Activated CD4-positive, alpha-beta T cell treated with anti-CD3 and anti-CD28 coated beads for 48 hours (primary cell): ENCODE measurements at regions not wholly inside any gene's neighbourhood (a gene's known extent, or its start where the extent isn't known, plus 50 kb on each side); places are given as distances from the start of the nearest gene placed in this dataset.
"Not testable (repeated sequence)": the region's sequence is repeated elsewhere in the genome, so short reads cannot be mapped to it uniquely, and the experiment has no call there.

Source experiments
- DNase-seq: peaks from one replicate; pipeline ENCODE4 v3.0.0-alpha.2; 2020

GRCh38 chr14:30381861-30382480 is 177.0 kb upstream of the G2E3 start:
- no peak for DNase-seq

- no peak for DNase-seq
Observed at GRCh38 chr14:30385925-30386324, 173.0 kb upstream of the G2E3 start.

- DNase-seq, result no peak
Observed at GRCh38 chr14:30387871-30388270, 171.1 kb upstream of the G2E3 start.

- DNase-seq, result peak; percentile 3
Observed at GRCh38 chr14:30389134-30389876, 169.7 kb upstream of the G2E3 start.

- DNase-seq, result no peak
Observed at GRCh38 chr14:30389877-30390385, 169.0 kb upstream of the G2E3 start.

- DNase-seq, result no peak
Observed at GRCh38 chr14:30395065-30395464, 163.9 kb upstream of the G2E3 start.

- DNase-seq, result no peak
Observed at GRCh38 chr14:30402846-30403245, 156.1 kb upstream of the G2E3 start.

- DNase-seq, result no peak
Observed at GRCh38 chr14:30403791-30404190, 155.2 kb upstream of the G2E3 start.

GRCh38 chr14:30409508-30410015 is 149.4 kb upstream of the G2E3 start:
- DNase-seq, result not testable (repeated sequence)

GRCh38 chr14:30410986-30411385 is 148.0 kb upstream of the G2E3 start:
- no peak for DNase-seq

- DNase-seq, result not testable (repeated sequence)
Observed at GRCh38 chr14:30413184-30413583, 145.8 kb upstream of the G2E3 start.

GRCh38 chr14:30417121-30417520 is 141.8 kb upstream of the G2E3 start:
- no peak for DNase-seq

GRCh38 chr14:30417999-30418398 is 141.0 kb upstream of the G2E3 start:
- no peak for DNase-seq

GRCh38 chr14:30419037-30419436 is 139.9 kb upstream of the G2E3 start:
- DNase-seq, result no peak

- no peak for DNase-seq
Observed at GRCh38 chr14:30420515-30420914, 138.4 kb upstream of the G2E3 start.

- no peak for DNase-seq
Observed at GRCh38 chr14:30426463-30426862, 132.5 kb upstream of the G2E3 start.

- DNase-seq, result no peak
Observed at GRCh38 chr14:30427401-30427800, 131.6 kb upstream of the G2E3 start.

- DNase-seq, result no peak
Observed at GRCh38 chr14:30427846-30428245, 131.1 kb upstream of the G2E3 start.

- DNase-seq, result no peak
Observed at GRCh38 chr14:30431552-30431951, 127.4 kb upstream of the G2E3 start.

- DNase-seq, result no peak
Observed at GRCh38 chr14:30440961-30441360, 118.0 kb upstream of the G2E3 start.

- DNase-seq, result no peak
Observed at GRCh38 chr14:30443368-30444007, 115.5 kb upstream of the G2E3 start.

GRCh38 chr14:30444451-30444850 is 114.5 kb upstream of the G2E3 start:
- DNase-seq, result no peak

GRCh38 chr14:30445011-30445793 is 113.8 kb upstream of the G2E3 start:
- DNase-seq, result no peak
